Testis (tissue), 2 donors: ENCODE measurements at regions not wholly inside any gene's neighbourhood (a gene's known extent, or its start where the extent isn't known, plus 50 kb on each side); places are given as distances from the start of the nearest gene placed in this dataset.

Experiments
- DNase-seq: peaks from one replicate; pipeline ENCODE4 v3.0.0-alpha.2; 2019
- H3K27ac ChIP-seq, 2 donors: fragments of 200-600 bp; sonication (generic); one replicate each; pipeline ENCODE4 v1.5.1; 2019
- H3K27me3 ChIP-seq: fragments of 200-600 bp; sonication (generic); one replicate; pipeline ENCODE4 v1.5.1; 2019
- H3K36me3 ChIP-seq: fragments of 200-600 bp; sonication (generic); one replicate; pipeline ENCODE4 v1.5.1; 2017; ENCODE audit warnings: low read depth; ENCODE audit errors: missing control alignments
- H3K4me1 ChIP-seq: fragments of 200-600 bp; sonication (generic); one replicate; pipeline ENCODE4 v1.5.1; 2019
- H3K4me3 ChIP-seq, 2 donors: fragments of 200-600 bp; sonication (generic); one replicate each; pipeline ENCODE4 v1.5.1; 2017 to 2019
- H3K9me3 ChIP-seq: fragments of 200-600 bp; sonication (generic); one replicate; pipeline ENCODE4 v1.5.1; 2017
- CTCF ChIP-seq, 3 experiments: fragments of 450-650 bp in 2 of 3; fragments of 200-600 bp in 1 of 3; sonication (generic) in 1 of 3; IDR thresholded peaks; one replicate each; pipeline ENCODE4 v1.5.1; 2016 to 2019; ENCODE audit warnings: antibody characterized with exemption in 3 of 3, mild to moderate bottlenecking in 2 of 3, moderate library complexity in 1 of 3
- POLR2A ChIP-seq: fragments of 450-650 bp; IDR thresholded peaks from one replicate; pipeline ENCODE4 v1.6.1; 2017; ENCODE audit warnings: antibody characterized with exemption, mild to moderate bottlenecking, moderate library complexity
- WGBS, 2 donors: methylation state at CpG; one replicate each; pipeline ENCODE4 v1.1.5; 2018; 5-methylcytosine and 5-hydroxymethylcytosine counted together
- intact Hi-C: fragments of 100-400 bp; cut with DNase I; formaldehyde crosslinking; loops from one replicate; pipeline ENCODE4 v1.15.1; 2023; ENCODE audit warnings: low total_unique reads

GRCh38 chr1:220455559-220455958 lies 72.4 kb upstream of the MARK1 start:
- no peaks in the 10 kb centered on the region for H3K36me3 ChIP-seq
- no peak overlapping the region for H3K27ac ChIP-seq
- TF ChIP-seq CTCF (IDR thresholded peaks at IDR 0.05), result no peak
- no peak for TF ChIP-seq POLR2A
- no peak overlapping the region for H3K4me3 ChIP-seq
- no peaks in the 10 kb centered on the region for H3K27me3 ChIP-seq
- 80 to 83% methylated on average over 7 of the region's 7 CpGs for WGBS, 2 donors
- no peak for DNase-seq
- intact Hi-C loops, result no loop called here
- peaks cover 9% of the 10 kb centered on the region for H3K4me1 ChIP-seq
- H3K9me3 ChIP-seq, result no peaks in the 10 kb centered on the region

- intact Hi-C loops, result no loop called here
- Histone ChIP-seq H3K27me3 (no peaks in the 10 kb centered on the region), H3K36me3 (no peaks in the 10 kb centered on the region), H3K4me3 (no peak overlapping the region), H3K9me3 (no peaks in the 10 kb centered on the region), H3K4me1 (peaks cover 9% of the 10 kb centered on the region), H3K27ac (no peak overlapping the region)
- 90 to 94% methylated on average over 3 of the region's 3 CpGs for WGBS, 2 donors
- TF ChIP-seq CTCF (IDR thresholded peaks at IDR 0.05) (peak in 1 of 3 experiments; percentile 50), POLR2A (no peak)
- no peak for DNase-seq
Observed at GRCh38 chr1:220454155-220454777, 73.7 kb upstream of the MARK1 start.

GRCh38 chr1:220453371-220453770 lies 74.6 kb upstream of the MARK1 start:
- no peak for DNase-seq
- no peaks in the 10 kb centered on the region for H3K27me3 ChIP-seq
- no peaks in the 10 kb centered on the region for H3K9me3 ChIP-seq
- no peaks in the 10 kb centered on the region for H3K36me3 ChIP-seq
- H3K4me3 ChIP-seq, result no peak overlapping the region
- TF ChIP-seq CTCF (IDR thresholded peaks at IDR 0.05) (no peak), POLR2A (no peak)
- H3K4me1 ChIP-seq, result peaks cover 9% of the 10 kb centered on the region
- 65 to 82% methylated on average over 2 of the region's 2 CpGs for WGBS, 2 donors
- intact Hi-C loops, result no loop called here
- no peak overlapping the region for H3K27ac ChIP-seq

GRCh38 chr1:220451532-220451931 lies 76.4 kb upstream of the MARK1 start:
- H3K4me3 ChIP-seq, result no peak overlapping the region
- H3K9me3 ChIP-seq, result no peaks in the 10 kb centered on the region
- 49 to 53% methylated on average over 4 of the region's 4 CpGs for WGBS, 2 donors
- H3K27ac ChIP-seq, result no peak overlapping the region
- H3K4me1 ChIP-seq, result peaks cover 9% of the 10 kb centered on the region
- intact Hi-C loops, result no loop called here
- DNase-seq, result peak; percentile 34
- TF ChIP-seq POLR2A, result no peak
- no peak for TF ChIP-seq CTCF (IDR thresholded peaks at IDR 0.05)
- H3K27me3 ChIP-seq, result no peaks in the 10 kb centered on the region
- no peaks in the 10 kb centered on the region for H3K36me3 ChIP-seq

- no peaks in the 10 kb centered on the region for H3K27me3 ChIP-seq
- no peaks in the 10 kb centered on the region for H3K36me3 ChIP-seq
- no peak for DNase-seq
- no peaks in the 10 kb centered on the region for H3K9me3 ChIP-seq
- H3K4me1 ChIP-seq, result peaks cover 9% of the 10 kb centered on the region
- TF ChIP-seq CTCF (IDR thresholded peaks at IDR 0.05), result no peak
- TF ChIP-seq POLR2A, result no peak
- 82 to 89% methylated on average over 2 of the region's 2 CpGs for WGBS, 2 donors
- H3K27ac ChIP-seq, result no peak overlapping the region
- no peak overlapping the region for H3K4me3 ChIP-seq
- intact Hi-C loops, result no loop called here
Observed at GRCh38 chr1:220450927-220451326, 77.0 kb upstream of the MARK1 start.
